Esophagus squamous epithelium (tissue), 5 donors: ENCODE measurements at regions not wholly inside any gene's neighbourhood (a gene's known extent, or its start where the extent isn't known, plus 50 kb on each side); places are given as distances from the start of the nearest gene placed in this dataset.

ENCODE experiments used
- DNase-seq: peaks from one replicate; lab custom pipeline; 2025; lab: John Stamatoyannopoulos, UW
- H3K27ac ChIP-seq, 4 donors: fragments of 200-600 bp; sonication (generic); one replicate each; pipeline ENCODE4 v1.5.1; 2016 to 2019; ENCODE audit warnings: mild to moderate bottlenecking in 1 of 4
- H3K27me3 ChIP-seq, 4 donors: fragments of 200-600 bp; sonication (generic); 1 replicate in 3 of 4; 2 replicates in 1 of 4; pipeline versions ENCODE4 v1.5.1 to v1.6.0; 2017 to 2021; ENCODE audit warnings: antibody characterized with exemption in 1 of 4
- H3K36me3 ChIP-seq, 3 donors: fragments of 200-600 bp; sonication (generic); one replicate each; pipeline ENCODE4 v1.5.1; 2016 to 2019
- H3K4me1 ChIP-seq, 3 donors: fragments of 200-600 bp; sonication (generic); one replicate each; pipeline ENCODE4 v1.5.1; 2017 to 2019
- H3K4me3 ChIP-seq, 4 donors: fragments of 200-600 bp; sonication (generic); 1 replicate in 3 of 4; 2 replicates in 1 of 4; pipeline ENCODE4 v1.5.1; 2016 to 2019; ENCODE audit warnings: mild to moderate bottlenecking in 2 of 4, moderate library complexity in 1 of 4
- H3K9me3 ChIP-seq, 3 donors: fragments of 200-600 bp; sonication (generic); one replicate each; pipeline ENCODE4 v1.5.1; 2016 to 2019
- POLR2A ChIP-seq, 4 donors: fragments of 450-650 bp; IDR thresholded peaks; one replicate each; pipeline ENCODE4 v1.6.1; 2017; ENCODE audit warnings: antibody characterized with exemption in 4 of 4, mild to moderate bottlenecking in 4 of 4, moderate library complexity in 3 of 4
- WGBS, 2 donors: methylation state at CpG; one replicate each; pipeline ENCODE4 v1.1.5; 2018; 5-methylcytosine and 5-hydroxymethylcytosine counted together
- intact Hi-C: fragments of 100-400 bp; cut with DNase I; formaldehyde crosslinking; loops from one replicate; pipeline ENCODE4 v1.15.0; 2022
- TF ChIP-seq, protein P1 (sequence below), 6 experiments: fragments of 450-650 bp in 4 of 6; fragments of 200-600 bp in 2 of 6; sonication (generic) in 2 of 6; IDR thresholded peaks; one replicate each; pipeline ENCODE4 v1.5.1; 2016 to 2019; ENCODE audit warnings: antibody characterized with exemption in 6 of 6, mild to moderate bottlenecking in 4 of 6, moderate library complexity in 4 of 6
- donor health status: DM: yes; HTN: yes; CAD: no.

DNA sequence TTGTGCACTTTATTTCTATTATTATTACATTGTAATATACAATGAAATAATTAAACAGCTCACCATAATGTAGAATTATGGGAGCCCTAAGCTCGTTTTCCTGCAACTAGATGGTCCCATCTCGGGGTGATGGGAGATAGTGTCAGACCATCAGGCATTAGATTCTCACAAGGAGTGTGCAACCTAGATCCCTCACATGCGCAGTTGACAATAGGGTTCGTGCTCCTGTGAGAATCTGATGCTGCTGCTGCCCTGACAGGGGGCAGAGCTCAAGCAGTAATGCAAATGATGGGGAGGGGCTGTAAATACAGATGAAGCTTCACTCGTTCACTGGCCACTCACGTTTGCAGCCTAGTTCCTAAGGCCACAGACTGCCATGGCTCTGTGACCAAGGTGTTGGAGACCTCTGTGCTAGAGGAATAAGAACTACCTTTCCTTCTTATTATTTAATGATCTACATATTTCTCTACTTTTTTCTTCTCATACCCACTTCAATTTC, 492.9 kb upstream of the INTU start:
- intact Hi-C loops, result no loop called here
- 61 to 73% methylated on average over 4 of the region's 6 CpGs for WGBS, 2 donors
- TF ChIP-seq, protein P1, sequence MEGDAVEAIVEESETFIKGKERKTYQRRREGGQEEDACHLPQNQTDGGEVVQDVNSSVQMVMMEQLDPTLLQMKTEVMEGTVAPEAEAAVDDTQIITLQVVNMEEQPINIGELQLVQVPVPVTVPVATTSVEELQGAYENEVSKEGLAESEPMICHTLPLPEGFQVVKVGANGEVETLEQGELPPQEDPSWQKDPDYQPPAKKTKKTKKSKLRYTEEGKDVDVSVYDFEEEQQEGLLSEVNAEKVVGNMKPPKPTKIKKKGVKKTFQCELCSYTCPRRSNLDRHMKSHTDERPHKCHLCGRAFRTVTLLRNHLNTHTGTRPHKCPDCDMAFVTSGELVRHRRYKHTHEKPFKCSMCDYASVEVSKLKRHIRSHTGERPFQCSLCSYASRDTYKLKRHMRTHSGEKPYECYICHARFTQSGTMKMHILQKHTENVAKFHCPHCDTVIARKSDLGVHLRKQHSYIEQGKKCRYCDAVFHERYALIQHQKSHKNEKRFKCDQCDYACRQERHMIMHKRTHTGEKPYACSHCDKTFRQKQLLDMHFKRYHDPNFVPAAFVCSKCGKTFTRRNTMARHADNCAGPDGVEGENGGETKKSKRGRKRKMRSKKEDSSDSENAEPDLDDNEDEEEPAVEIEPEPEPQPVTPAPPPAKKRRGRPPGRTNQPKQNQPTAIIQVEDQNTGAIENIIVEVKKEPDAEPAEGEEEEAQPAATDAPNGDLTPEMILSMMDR (IDR thresholded peaks at IDR 0.05), result no peak
- no peak for TF ChIP-seq POLR2A (IDR thresholded peaks at IDR 0.05)

DNA sequence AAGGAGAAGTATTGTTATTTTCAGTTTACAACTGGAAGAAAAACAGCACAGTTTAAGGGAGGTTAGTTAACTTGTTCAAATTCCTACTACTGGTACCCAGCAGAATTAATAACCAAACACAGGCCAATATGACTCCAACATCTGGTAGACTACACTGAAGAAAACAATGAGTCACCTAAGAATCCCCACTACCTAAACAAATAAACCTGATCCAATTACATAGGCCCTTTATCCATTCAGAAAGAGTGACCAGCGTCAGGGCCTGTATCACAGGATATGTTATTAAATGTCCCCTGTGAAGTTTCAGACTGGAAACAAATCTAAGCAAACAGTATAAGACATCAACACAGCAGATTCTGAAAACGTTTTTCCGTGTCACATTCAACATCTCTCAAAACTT, 492.5 kb upstream of the INTU start:
- 63 to 65% methylated on average over 3 of the region's 3 CpGs for WGBS, 2 donors
- TF ChIP-seq, protein P1 (IDR thresholded peaks at IDR 0.05), result no peak
- TF ChIP-seq POLR2A (IDR thresholded peaks at IDR 0.05), result no peak
- H3K4me3 ChIP-seq, result no peak overlapping the region
- no peaks in the 10 kb centered on the region for H3K27me3 ChIP-seq
- no peak for DNase-seq
- H3K36me3 ChIP-seq, result no peaks in the 10 kb centered on the region
- H3K9me3 ChIP-seq, result no peaks in the 10 kb centered on the region
- no peaks in the 10 kb centered on the region for H3K4me1 ChIP-seq
- intact Hi-C loops, result no loop called here
- H3K27ac ChIP-seq, result no peak overlapping the region

More for the DNA sequence above, 492.9 kb upstream of the INTU start:
- H3K4me1 ChIP-seq, result no peaks in the 10 kb centered on the region
- H3K36me3 ChIP-seq, result no peaks in the 10 kb centered on the region
- no peak for DNase-seq
- no peak overlapping the region for H3K4me3 ChIP-seq
- H3K27ac ChIP-seq, result no peak overlapping the region
- no peaks in the 10 kb centered on the region for H3K27me3 ChIP-seq
- no peaks in the 10 kb centered on the region for H3K9me3 ChIP-seq

DNA sequence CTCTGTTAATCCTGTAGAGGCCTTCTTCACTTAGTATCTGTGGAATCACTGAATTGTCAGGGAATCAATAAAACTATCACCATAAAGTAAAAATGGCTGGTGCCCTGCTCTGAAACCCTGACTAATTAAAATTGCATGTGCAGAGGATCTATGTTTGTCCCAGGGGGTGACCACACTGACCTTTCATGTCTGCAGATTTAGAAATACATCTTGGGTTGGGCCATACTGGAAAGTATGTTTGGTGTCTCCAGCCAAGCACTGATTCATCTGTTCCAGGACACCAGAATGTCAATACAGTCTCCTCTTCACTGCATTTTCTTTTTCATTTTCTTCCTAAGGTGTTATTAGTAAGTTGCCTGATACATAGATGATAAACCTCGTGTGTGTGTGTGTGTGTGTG, 490.9 kb upstream of the INTU start:
- intact Hi-C loops, result no loop called here
- no peak for DNase-seq
- 64 to 67% methylated on average over 1 of the region's 1 CpG for WGBS, 2 donors
- Histone ChIP-seq H3K4me1 (no peaks in the 10 kb centered on the region), H3K4me3 (no peak overlapping the region), H3K36me3 (no peaks in the 10 kb centered on the region), H3K27me3 (no peaks in the 10 kb centered on the region), H3K27ac (no peak overlapping the region), H3K9me3 (no peaks in the 10 kb centered on the region)
- TF ChIP-seq, protein P1 (IDR thresholded peaks at IDR 0.05), result no peak
- no peak for TF ChIP-seq POLR2A (IDR thresholded peaks at IDR 0.05)

DNA sequence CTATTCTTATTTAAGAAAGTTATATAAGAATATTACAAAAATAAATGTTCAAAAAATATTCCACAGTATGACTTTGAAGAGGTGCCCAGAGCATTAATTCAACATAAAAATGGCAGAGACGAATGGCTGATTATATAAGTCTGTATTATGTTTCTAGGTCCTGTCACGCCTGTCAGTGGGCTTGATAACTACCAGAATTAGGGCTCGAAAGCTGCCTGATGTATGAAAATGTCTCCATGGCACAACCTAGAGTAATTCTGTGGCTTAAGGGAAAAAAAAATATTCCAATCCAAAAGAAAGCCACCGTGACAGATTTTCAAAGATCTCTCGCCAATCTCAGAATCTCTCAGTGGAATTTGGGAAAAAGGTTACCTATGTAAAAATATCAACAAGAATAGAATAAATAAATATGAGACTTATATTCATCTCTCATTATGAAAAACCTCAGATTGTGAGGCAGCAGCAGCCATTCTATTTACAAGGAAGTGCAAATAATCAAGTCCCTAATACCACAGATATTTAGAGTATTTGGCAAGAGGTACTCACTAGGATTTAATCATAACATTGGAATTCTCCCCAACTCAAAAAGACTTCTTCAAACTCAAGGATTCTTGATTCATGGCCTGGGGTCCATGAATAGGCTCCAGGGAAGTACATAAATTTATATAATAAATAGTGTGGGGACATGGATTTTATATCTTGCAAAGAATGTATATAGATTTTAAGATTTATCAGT, 489.1 kb upstream of the INTU start:
- no peak overlapping the region for H3K4me3 ChIP-seq
- no peak overlapping the region for H3K27ac ChIP-seq
- H3K36me3 ChIP-seq, result no peaks in the 10 kb centered on the region
- WGBS, 2 donors, result 32 to 43% methylated on average over 5 of the region's 5 CpGs
- intact Hi-C loops, result no loop called here
- TF ChIP-seq, protein P1 (IDR thresholded peaks at IDR 0.05), result no peak
- no peak for TF ChIP-seq POLR2A (IDR thresholded peaks at IDR 0.05)
- H3K9me3 ChIP-seq, result no peaks in the 10 kb centered on the region
- no peaks in the 10 kb centered on the region for H3K27me3 ChIP-seq
- DNase-seq, result no peak
- H3K4me1 ChIP-seq, result no peaks in the 10 kb centered on the region

DNA sequence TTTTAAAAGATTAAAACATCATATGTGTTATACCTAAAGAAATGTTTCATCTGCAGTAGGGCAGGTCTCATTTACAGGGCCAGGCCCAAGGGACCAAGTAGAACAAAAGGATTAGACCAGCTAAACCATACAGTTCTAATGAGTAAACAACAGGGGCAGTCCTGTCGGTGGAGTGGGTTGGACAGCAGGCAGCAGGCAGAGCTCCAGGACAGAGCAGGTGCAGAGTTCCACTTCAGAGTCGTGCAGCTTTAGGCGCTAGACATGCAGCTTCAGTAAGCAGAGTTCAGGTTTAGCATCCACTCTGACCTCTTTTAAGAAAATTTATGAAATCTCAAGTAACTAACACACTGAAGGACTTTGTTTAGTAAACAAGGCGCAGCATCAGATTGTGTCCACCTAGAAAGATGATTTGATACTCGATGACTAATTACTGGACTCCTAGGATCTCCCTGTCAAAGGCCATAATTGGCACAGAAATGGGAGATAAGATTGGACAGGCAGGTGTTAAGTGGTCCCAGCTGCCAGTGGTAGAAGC, 487.7 kb upstream of the INTU start:
- intact Hi-C loops, result no loop called here
- Histone ChIP-seq H3K9me3 (no peaks in the 10 kb centered on the region), H3K4me3 (no peak overlapping the region), H3K27ac (no peak overlapping the region), H3K4me1 (no peaks in the 10 kb centered on the region), H3K27me3 (no peaks in the 10 kb centered on the region), H3K36me3 (no peaks in the 10 kb centered on the region)
- 68 to 75% methylated on average over 5 of the region's 5 CpGs for WGBS, 2 donors
- TF ChIP-seq, protein P1 (IDR thresholded peaks at IDR 0.05), result no peak
- no peak for TF ChIP-seq POLR2A (IDR thresholded peaks at IDR 0.05)
- DNase-seq, result no peak
